ENCODE measurements at regions not wholly inside any gene's neighbourhood (a gene's known extent, or its start where the extent isn't known, plus 50 kb on each side); places are given as distances from the start of the nearest gene placed in this dataset.

DNA sequence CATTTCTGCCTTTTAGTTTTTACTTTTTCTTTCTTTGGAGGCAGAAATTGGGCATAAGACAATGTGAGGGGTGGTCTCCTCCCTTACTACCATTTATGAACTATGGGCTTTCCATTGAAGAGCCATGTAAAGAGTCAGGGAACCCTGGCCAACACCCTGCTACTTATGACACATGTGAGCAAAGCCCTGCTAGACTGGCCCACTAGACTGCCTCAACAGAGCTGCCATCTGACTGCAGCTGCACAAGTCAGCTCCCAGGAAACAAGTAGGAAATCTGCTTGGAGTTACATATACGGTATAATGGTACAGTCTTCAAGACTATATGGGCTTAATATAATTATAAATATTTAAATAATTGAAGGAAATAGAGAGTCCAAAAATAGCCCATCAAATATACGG, 816.8 kb downstream of the TRIB2 start:
- Histone ChIP-seq H3K27me3 (no peaks in the 10 kb centered on the region), H3K4me1 (no peaks in the 10 kb centered on the region), H3K27ac (replicated peaks in 1 of 4) (no peak overlapping the region), H3K4me3 (no peak overlapping the region), H3K36me3 (no peaks in the 10 kb centered on the region), H3K9me3 (no peaks in the 10 kb centered on the region)
- intact Hi-C loops (cut with DNase I) = no loop called here
- DNase-seq (ENCODE audit: extremely low spot score) = no peak
- TF ChIP-seq POLR2AphosphoS5 (IDR thresholded peaks at IDR 0.05) = no peak
- WGBS = 81% methylated on average over 2 of the region's 2 CpGs

GRCh38 chr2:13536941-13537340, 820.2 kb downstream of the TRIB2 start:
- H3K9me3 ChIP-seq = no peaks in the 10 kb centered on the region
- TF ChIP-seq EP300 (IDR thresholded peaks at IDR 0.05) (no peak), POLR2AphosphoS5 (IDR thresholded peaks at IDR 0.05) (no peak), POLR2A (IDR thresholded peaks at IDR 0.05; ENCODE audit: low read depth) (no peak)
- TF ChIP-seq, protein P1, sequence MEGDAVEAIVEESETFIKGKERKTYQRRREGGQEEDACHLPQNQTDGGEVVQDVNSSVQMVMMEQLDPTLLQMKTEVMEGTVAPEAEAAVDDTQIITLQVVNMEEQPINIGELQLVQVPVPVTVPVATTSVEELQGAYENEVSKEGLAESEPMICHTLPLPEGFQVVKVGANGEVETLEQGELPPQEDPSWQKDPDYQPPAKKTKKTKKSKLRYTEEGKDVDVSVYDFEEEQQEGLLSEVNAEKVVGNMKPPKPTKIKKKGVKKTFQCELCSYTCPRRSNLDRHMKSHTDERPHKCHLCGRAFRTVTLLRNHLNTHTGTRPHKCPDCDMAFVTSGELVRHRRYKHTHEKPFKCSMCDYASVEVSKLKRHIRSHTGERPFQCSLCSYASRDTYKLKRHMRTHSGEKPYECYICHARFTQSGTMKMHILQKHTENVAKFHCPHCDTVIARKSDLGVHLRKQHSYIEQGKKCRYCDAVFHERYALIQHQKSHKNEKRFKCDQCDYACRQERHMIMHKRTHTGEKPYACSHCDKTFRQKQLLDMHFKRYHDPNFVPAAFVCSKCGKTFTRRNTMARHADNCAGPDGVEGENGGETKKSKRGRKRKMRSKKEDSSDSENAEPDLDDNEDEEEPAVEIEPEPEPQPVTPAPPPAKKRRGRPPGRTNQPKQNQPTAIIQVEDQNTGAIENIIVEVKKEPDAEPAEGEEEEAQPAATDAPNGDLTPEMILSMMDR (IDR thresholded peaks at IDR 0.05) = no peak
- no peak overlapping the region for H3K27ac ChIP-seq (replicated peaks in 1 of 4)
- H3K27me3 ChIP-seq = no peaks in the 10 kb centered on the region
- no peak for DNase-seq (ENCODE audit: extremely low spot score)
- no peaks in the 10 kb centered on the region for H3K36me3 ChIP-seq
- no peaks in the 10 kb centered on the region for H3K4me1 ChIP-seq
- 70% methylated on average over 6 of the region's 6 CpGs for WGBS
- no peak overlapping the region for H3K4me3 ChIP-seq
- intact Hi-C loops (cut with DNase I) = no loop called here

DNA sequence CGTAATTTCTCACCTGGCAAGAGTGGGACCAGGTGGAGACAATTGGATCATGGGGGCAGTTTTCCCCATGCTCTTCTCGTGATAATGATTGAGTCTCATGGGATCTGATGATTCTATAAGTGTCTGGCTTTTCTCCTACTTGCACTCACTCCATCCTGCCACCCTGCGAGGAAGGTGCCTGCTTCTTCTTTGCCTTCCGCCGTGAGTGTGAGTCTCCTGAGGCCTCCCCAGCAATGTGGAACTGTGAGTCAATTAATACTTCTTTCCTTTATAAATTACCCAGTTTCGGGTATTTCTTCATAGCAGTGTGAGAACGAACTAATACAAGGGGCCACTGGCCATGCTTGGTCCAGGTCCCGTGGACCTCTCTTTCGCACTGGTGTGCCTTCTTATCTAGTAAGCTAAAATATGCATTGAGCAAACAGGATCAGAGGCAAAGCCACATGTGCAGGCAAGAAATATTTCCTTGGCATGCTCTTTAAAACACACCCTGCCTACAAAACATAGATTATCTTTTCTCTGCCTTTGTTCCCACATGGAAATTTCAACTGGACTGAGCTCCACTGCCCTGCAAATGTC, 821.1 kb downstream of the TRIB2 start:
- Histone ChIP-seq H3K36me3 (no peaks in the 10 kb centered on the region), H3K27ac (replicated peaks in 1 of 4) (no peak overlapping the region), H3K27me3 (no peaks in the 10 kb centered on the region), H3K4me3 (no peak overlapping the region), H3K9me3 (no peaks in the 10 kb centered on the region), H3K4me1 (no peaks in the 10 kb centered on the region)
- intact Hi-C loops (cut with DNase I) = no loop called here
- WGBS = 88% methylated on average over 9 of the region's 9 CpGs
- TF ChIP-seq, protein P1 (IDR thresholded peaks at IDR 0.05) = no peak
- TF ChIP-seq POLR2AphosphoS5 (IDR thresholded peaks at IDR 0.05) (no peak), POLR2A (IDR thresholded peaks at IDR 0.05; ENCODE audit: low read depth) (no peak), EP300 (IDR thresholded peaks at IDR 0.05) (no peak)
- no peak for DNase-seq (ENCODE audit: extremely low spot score)

GRCh38 chr2:13539296-13539695, 822.6 kb downstream of the TRIB2 start:
- H3K4me1 ChIP-seq = no peaks in the 10 kb centered on the region
- H3K36me3 ChIP-seq = no peaks in the 10 kb centered on the region
- intact Hi-C loops (cut with DNase I) = no loop called here
- no peak for TF ChIP-seq POLR2A (IDR thresholded peaks at IDR 0.05; ENCODE audit: low read depth)
- TF ChIP-seq, protein P1 (IDR thresholded peaks at IDR 0.05) = no peak
- no peak for TF ChIP-seq EP300 (IDR thresholded peaks at IDR 0.05)
- TF ChIP-seq POLR2AphosphoS5 (IDR thresholded peaks at IDR 0.05) = no peak
- no peak overlapping the region for H3K4me3 ChIP-seq
- no peak for DNase-seq (ENCODE audit: extremely low spot score)
- no peak overlapping the region for H3K27ac ChIP-seq (replicated peaks in 1 of 4)
- no peaks in the 10 kb centered on the region for H3K9me3 ChIP-seq
- no peaks in the 10 kb centered on the region for H3K27me3 ChIP-seq
- 79% methylated on average over 2 of the region's 2 CpGs for whole genome bisulfite sequencing

GRCh38 chr2:13542061-13542460, 825.3 kb downstream of the TRIB2 start:
- TF ChIP-seq POLR2AphosphoS5 (IDR thresholded peaks at IDR 0.05) (no peak), POLR2A (IDR thresholded peaks at IDR 0.05; ENCODE audit: low read depth) (no peak), EP300 (IDR thresholded peaks at IDR 0.05) (no peak)
- TF ChIP-seq, protein P1 (IDR thresholded peaks at IDR 0.05) = no peak
- Histone ChIP-seq H3K36me3 (no peaks in the 10 kb centered on the region), H3K9me3 (no peaks in the 10 kb centered on the region), H3K4me3 (no peak overlapping the region), H3K4me1 (no peaks in the 10 kb centered on the region), H3K27me3 (no peaks in the 10 kb centered on the region), H3K27ac (replicated peaks in 1 of 4) (no peak overlapping the region)
- intact Hi-C loops (cut with DNase I) = no loop called here
- 80% methylated on average over 6 of the region's 6 CpGs for WGBS
- DNase-seq (ENCODE audit: extremely low spot score) = no peak
